ENCODE measurements at regions not wholly inside any gene's neighbourhood (a gene's known extent, or its start where the extent isn't known, plus 50 kb on each side); places are given as distances from the start of the nearest gene placed in this dataset.

- FAIRE-seq (no peak), DNase-seq (ENCODE audit: low read depth in 1 of 2, low spot score in 1 of 2) (peak in 1 of 2 experiments; percentile 10), ATAC-seq (no peak)
- Histone ChIP-seq H3K4me2 (no peak overlapping the region), H3K9me3 (no peaks in the 10 kb centered on the region), H3K4me3 (no peak overlapping the region), H3K27ac (no peak overlapping the region), H3K4me1 (no peaks in the 10 kb centered on the region)
- ChIA-PET CTCF (interaction anchor here (0.7 to 2.5 kb wide), 5 partner anchors 10 to 1510 kb away, joined by 3 to 6 read pairs (median 4); no protein-coding TSS in a partner anchor), POLR2A (no interaction called here)
- 12% methylated on average over 6 of the region's 6 CpGs for WGBS (ENCODE audit: missing lambda C conversion rate)
- TF ChIP-seq CTCF (IDR thresholded peaks at IDR 0.05) = peak; percentile 38; the same call in 2 of the 3 replicates
- no peak for TF ChIP-seq SREBF2 (IDR thresholded peaks at IDR 0.05)
- TF ChIP-seq RAD21 (conservative IDR thresholded peaks at IDR 0.05 in 1 of 2, IDR thresholded peaks at IDR 0.05 in 1 of 2) = peak; percentile 40 to 49
- TF ChIP-seq SMC3 (IDR thresholded peaks at IDR 0.05) = peak; percentile 22; the same call in 1 of the 3 replicates
Measured at GRCh38 chr1:219805191-219805590, 123.2 kb downstream of the SLC30A10 start.

GRCh38 chr1:219801156-219801820, 127.1 kb downstream of the SLC30A10 start:
- CTCF ChIA-PET = interaction anchor here (0.8 to 5.8 kb wide), 2 partner anchors 9 to 11 kb away, joined by 5 to 38 read pairs; no protein-coding TSS in a partner anchor
- 57% methylated on average over 5 of the region's 5 CpGs for WGBS (ENCODE audit: missing lambda C conversion rate)
- POLR2A ChIA-PET = no interaction called here
- Histone ChIP-seq H3K4me3 (no peak overlapping the region), H3K4me2 (no peak overlapping the region), H3K27ac (no peak overlapping the region), H3K9me3 (no peaks in the 10 kb centered on the region), H3K4me1 (no peaks in the 10 kb centered on the region)
- TF ChIP-seq RFX5 (IDR thresholded peaks at IDR 0.05) = no peak
- DNase-seq (ENCODE audit: low read depth in 1 of 2, low spot score in 1 of 2) = no peak
- no peak for FAIRE-seq
- no peak for ATAC-seq

- Histone ChIP-seq H3K4me2 (no peak overlapping the region), H3K4me1 (no peaks in the 10 kb centered on the region), H3K9me3 (no peaks in the 10 kb centered on the region), H3K27ac (no peak overlapping the region), H3K4me3 (no peak overlapping the region)
- TF ChIP-seq FOSL2 (IDR thresholded peaks at IDR 0.05) (no peak), FOSL2 (CRISPR knock-in tag; IDR thresholded peaks at IDR 0.05) (peak; percentile 53; the same call in 1 of the 2 replicates), ZSCAN20 (CRISPR knock-in tag; IDR thresholded peaks at IDR 0.05) (no peak)
- WGBS (ENCODE audit: missing lambda C conversion rate) = 46% methylated on average over 3 of the region's 3 CpGs
- CTCF ChIA-PET = interaction anchor here (0.7 to 5.8 kb wide), 3 partner anchors 11 to 1306 kb away, joined by 3 to 38 read pairs (median 3); no protein-coding TSS in a partner anchor
- POLR2A ChIA-PET = interaction anchor here (0.6 kb wide), 1 partner anchor 1296 kb away, joined by 5 read pairs; no protein-coding TSS in a partner anchor
- ATAC-seq = no peak
- peak; percentile 54 for FAIRE-seq
- no peak for DNase-seq (ENCODE audit: low read depth in 1 of 2, low spot score in 1 of 2)
Measured at GRCh38 chr1:219798283-219799030, 129.9 kb downstream of the SLC30A10 start.

GRCh38 chr1:219797683-219798082, 130.7 kb downstream of the SLC30A10 start:
- Histone ChIP-seq H3K4me1 (no peaks in the 10 kb centered on the region), H3K4me3 (no peak overlapping the region), H3K4me2 (no peak overlapping the region), H3K9me3 (no peaks in the 10 kb centered on the region), H3K27ac (no peak overlapping the region)
- no peak for DNase-seq (ENCODE audit: low read depth in 1 of 2, low spot score in 1 of 2)
- FAIRE-seq = no peak
- WGBS (ENCODE audit: missing lambda C conversion rate) = 33% methylated on average over 2 of the region's 2 CpGs
- TF ChIP-seq ZNF302 (CRISPR knock-in tag; IDR thresholded peaks at IDR 0.05) (no peak), MAFK (IDR thresholded peaks at IDR 0.05; ENCODE audit: partially characterized antibody) (peak; percentile 70), SREBF2 (IDR thresholded peaks at IDR 0.05) (no peak), HOXA7 (CRISPR knock-in tag; IDR thresholded peaks at IDR 0.05) (no peak), SMC3 (IDR thresholded peaks at IDR 0.05) (no peak), CHD2 (IDR thresholded peaks at IDR 0.05; ENCODE audit: low read length, partially characterized antibody) (no peak)
- ATAC-seq = no peak
- ChIA-PET POLR2A (no interaction called here), CTCF (interaction anchor here (1.3 to 2.2 kb wide), 2 partner anchors 12 to 14 kb away, joined by 3 to 13 read pairs; no protein-coding TSS in a partner anchor)

- DNase-seq (ENCODE audit: low read depth in 1 of 2, low spot score in 1 of 2) (no peak), ATAC-seq (no peak), FAIRE-seq (no peak)
- no peak overlapping the region for H3K27ac ChIP-seq
- CTCF ChIA-PET = interaction anchor here (1.2 to 2.2 kb wide), 3 partner anchors 12 to 20 kb away, joined by 3 to 13 read pairs (median 4); no protein-coding TSS in a partner anchor
- H3K4me1 ChIP-seq = no peaks in the 10 kb centered on the region
- no peaks in the 10 kb centered on the region for H3K9me3 ChIP-seq
- H3K4me2 ChIP-seq = no peak overlapping the region
- POLR2A ChIA-PET = no interaction called here
- no peak overlapping the region for H3K4me3 ChIP-seq
- TF ChIP-seq TP53 (CRISPR knock-in tag; IDR thresholded peaks at IDR 0.05) (no peak), REST (IDR thresholded peaks at IDR 0.05) (no peak), NPAS2 (CRISPR knock-in tag; IDR thresholded peaks at IDR 0.05; ENCODE audit: borderline replicate concordance) (no peak), ZFP36 (IDR thresholded peaks at IDR 0.05; ENCODE audit: borderline replicate concordance, partially characterized antibody) (no peak), MAFK (IDR thresholded peaks at IDR 0.05; ENCODE audit: partially characterized antibody) (no peak), FOSB (CRISPR knock-in tag; IDR thresholded peaks at IDR 0.05) (no peak), E2F6 (IDR thresholded peaks at IDR 0.05; ENCODE audit: borderline replicate concordance, low read depth) (no peak)
Measured at GRCh38 chr1:219797009-219797408, 131.3 kb downstream of the SLC30A10 start.

Data from A549 (cell line).